SU-DHL-6 (cell line): ENCODE measurements at regions not wholly inside any gene's neighbourhood (a gene's known extent, or its start where the extent isn't known, plus 50 kb on each side); places are given as distances from the start of the nearest gene placed in this dataset.

Experiments used
- H2AFZ ChIP-seq: fragments of 200-600 bp; sonication (generic); 2 replicates; pipeline ENCODE4 v1.6.1; 2014; ENCODE audit warnings: low read depth, mild to moderate bottlenecking, moderate library complexity, mixed read lengths, antibody characterized with exemption, low read length; ENCODE audit not compliant: severe bottlenecking
- H3F3A ChIP-seq: fragments of 200-600 bp; shearing (Covaris generic); 2 replicates; pipeline ENCODE4 v1.6.0; 2016; ENCODE audit warnings: antibody characterized with exemption, mild to moderate bottlenecking; ENCODE audit not compliant: insufficient read depth
- H3K27ac ChIP-seq: fragments of 200-600 bp; sonication (generic); 2 replicates; pipeline ENCODE4 v1.5.1; 2016; ENCODE audit warnings: low read depth, mild to moderate bottlenecking, low read length, moderate library complexity, mixed read lengths
- H3K27me3 ChIP-seq: fragments of 200-600 bp; sonication (generic), shearing (Covaris generic); 2 replicates; pipeline ENCODE4 v1.6.0; 2014; ENCODE audit warnings: mild to moderate bottlenecking, low read length
- H3K36me3 ChIP-seq: fragments of 200-600 bp; sonication (generic); 2 replicates; pipeline ENCODE4 v1.6.1; 2014; ENCODE audit warnings: mild to moderate bottlenecking, low read length, mixed read lengths
- H3K4me2 ChIP-seq: fragments of 300-600, 200-600 bp; shearing (Covaris generic), sonication (generic); 2 replicates; pipeline ENCODE4 v1.6.0; 2014; ENCODE audit warnings: low read length, low read depth, mild to moderate bottlenecking; ENCODE audit not compliant: poor library complexity, severe bottlenecking
- H3K4me3 ChIP-seq: fragments of 200-600 bp; sonication (generic); 2 replicates; pipeline ENCODE4 v1.5.1; 2014; ENCODE audit warnings: antibody characterized with exemption, low read length, mild to moderate bottlenecking, mixed read lengths; ENCODE audit not compliant: insufficient read depth, poor library complexity, severe bottlenecking
- H3K79me2 ChIP-seq: fragments of 200-600 bp; sonication (generic); 2 replicates; pipeline ENCODE4 v1.6.1; 2014; ENCODE audit warnings: mild to moderate bottlenecking, low read length, moderate library complexity; ENCODE audit not compliant: insufficient read depth
- H3K9ac ChIP-seq: fragments of 200-600 bp; sonication (generic); 2 replicates; pipeline ENCODE4 v1.7.0; 2014; ENCODE audit warnings: mild to moderate bottlenecking, low read length
- H3K9me2 ChIP-seq: fragments of 200-600 bp; sonication (generic); replicated peaks from 2 replicates; pipeline ENCODE4 v1.6.1; 2014; ENCODE audit warnings: low read length; ENCODE audit not compliant: insufficient read depth
- H3K9me3 ChIP-seq: fragments of 200-600 bp; sonication (generic); 2 replicates; pipeline ENCODE4 v1.6.1; 2014; ENCODE audit warnings: low read length, mixed read lengths; ENCODE audit not compliant: insufficient read depth
- H4K20me1 ChIP-seq: fragments of 200-600 bp; sonication (generic); 2 replicates; pipeline ENCODE4 v1.6.1; 2014; ENCODE audit warnings: low read depth, mild to moderate bottlenecking, antibody characterized with exemption, low read length, moderate library complexity, mixed read lengths
- EZH2phosphoT487 ChIP-seq: fragments of 200-600 bp; sonication (generic), shearing (Covaris generic); conservative IDR thresholded peaks from 2 replicates; pipeline ENCODE4 v1.6.1; 2018; ENCODE audit warnings: mild to moderate bottlenecking, antibody characterized with exemption, low read length, moderate library complexity, mixed read lengths
- TF ChIP-seq, protein P1 (sequence below): fragments of 200-600 bp; sonication (generic); IDR thresholded peaks from one replicate; pipeline ENCODE4 v1.5.1; 2017; ENCODE audit warnings: antibody characterized with exemption, mild to moderate bottlenecking, low read length, moderate library complexity; ENCODE audit not compliant: insufficient read depth, poor library complexity, severe bottlenecking

DNA sequence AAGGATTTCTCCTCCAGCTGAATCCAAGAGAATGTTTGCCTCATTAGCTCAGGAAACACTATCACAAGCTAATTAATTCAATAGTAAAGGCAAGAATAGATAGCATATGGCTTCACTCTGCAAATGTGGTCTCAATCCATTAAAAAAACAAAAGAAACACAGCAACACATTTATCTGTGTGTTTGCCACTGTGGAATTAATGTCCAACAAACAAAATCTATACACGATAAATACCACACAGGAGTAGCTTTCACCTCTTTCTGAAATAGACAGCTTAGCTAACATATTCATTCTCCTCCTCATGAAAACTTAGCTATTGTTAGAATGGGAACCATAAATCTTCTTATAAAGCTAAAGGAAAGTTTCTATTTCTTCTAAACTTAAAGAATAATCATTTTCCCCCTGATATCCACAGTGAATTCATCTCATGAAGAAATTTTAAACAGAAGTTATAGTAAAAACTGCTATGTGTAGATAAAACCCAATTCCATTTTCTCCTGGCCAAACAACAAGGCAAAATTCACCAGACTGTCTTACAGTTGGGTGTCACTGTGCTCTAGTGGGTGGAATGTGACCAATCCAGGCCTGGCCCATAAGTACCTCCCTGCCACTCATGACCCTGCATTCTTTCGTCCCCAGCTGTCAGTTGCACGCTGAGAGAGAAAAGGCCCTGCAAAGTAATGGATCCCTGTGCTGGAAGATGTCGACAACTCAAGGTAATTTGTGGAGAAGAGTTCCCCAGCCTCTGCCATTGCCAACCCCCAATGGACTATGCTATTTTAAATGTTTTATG is 92.9 kb upstream of the NRSN1 start:
- Histone ChIP-seq H3K9me2 (no peaks in the 10 kb centered on the region), H3K9ac (no peak overlapping the region), H3K79me2 (no peaks in the 10 kb centered on the region)

DNA sequence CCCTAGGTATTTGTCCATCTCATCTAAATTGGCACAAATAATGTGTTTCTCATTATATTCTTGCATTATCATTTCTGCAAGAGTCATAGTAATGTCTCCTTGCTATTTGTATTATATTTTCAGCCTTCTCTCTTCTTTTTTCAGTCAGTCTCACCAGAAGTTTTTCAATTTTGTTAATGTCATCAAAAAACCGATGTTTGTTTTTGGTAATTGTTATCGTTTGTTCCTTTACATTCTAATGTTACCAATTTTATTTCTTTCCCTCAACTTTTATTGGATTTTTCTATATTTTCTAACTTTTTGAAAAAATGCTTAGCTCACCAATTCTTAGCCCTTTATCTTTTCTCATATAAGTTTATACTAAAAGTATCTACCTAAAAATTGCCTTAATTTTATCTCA is 82.2 kb upstream of the NRSN1 start:
- Histone ChIP-seq H3F3A (no peaks in the 10 kb centered on the region), H4K20me1 (no peaks in the 10 kb centered on the region), H3K4me3 (no peak overlapping the region), H3K27me3 (0 out of 2 replicates have a peak, but pooled peaks cover 2% of the 10 kb centered on the region), H3K36me3 (no peaks in the 10 kb centered on the region), H3K27ac (no peak overlapping the region), H3K4me2 (no peak overlapping the region), H2AFZ (no peak overlapping the region), H3K9me3 (no peaks in the 10 kb centered on the region), H3K9ac (no peak overlapping the region), H3K79me2 (no peaks in the 10 kb centered on the region), H3K9me2 (no peaks in the 10 kb centered on the region)
- TF ChIP-seq EZH2phosphoT487 = no peak
- TF ChIP-seq, protein P1, sequence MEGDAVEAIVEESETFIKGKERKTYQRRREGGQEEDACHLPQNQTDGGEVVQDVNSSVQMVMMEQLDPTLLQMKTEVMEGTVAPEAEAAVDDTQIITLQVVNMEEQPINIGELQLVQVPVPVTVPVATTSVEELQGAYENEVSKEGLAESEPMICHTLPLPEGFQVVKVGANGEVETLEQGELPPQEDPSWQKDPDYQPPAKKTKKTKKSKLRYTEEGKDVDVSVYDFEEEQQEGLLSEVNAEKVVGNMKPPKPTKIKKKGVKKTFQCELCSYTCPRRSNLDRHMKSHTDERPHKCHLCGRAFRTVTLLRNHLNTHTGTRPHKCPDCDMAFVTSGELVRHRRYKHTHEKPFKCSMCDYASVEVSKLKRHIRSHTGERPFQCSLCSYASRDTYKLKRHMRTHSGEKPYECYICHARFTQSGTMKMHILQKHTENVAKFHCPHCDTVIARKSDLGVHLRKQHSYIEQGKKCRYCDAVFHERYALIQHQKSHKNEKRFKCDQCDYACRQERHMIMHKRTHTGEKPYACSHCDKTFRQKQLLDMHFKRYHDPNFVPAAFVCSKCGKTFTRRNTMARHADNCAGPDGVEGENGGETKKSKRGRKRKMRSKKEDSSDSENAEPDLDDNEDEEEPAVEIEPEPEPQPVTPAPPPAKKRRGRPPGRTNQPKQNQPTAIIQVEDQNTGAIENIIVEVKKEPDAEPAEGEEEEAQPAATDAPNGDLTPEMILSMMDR = no peak

More for the DNA sequence above, 92.9 kb upstream of the NRSN1 start:
- TF ChIP-seq EZH2phosphoT487 = no peak
- TF ChIP-seq, protein P1 = no peak
- Histone ChIP-seq H3K4me3 (no peak overlapping the region), H3K27ac (no peak overlapping the region), H3K4me2 (no peak overlapping the region), H3K9me3 (peaks cover 3% of the 10 kb centered on the region; the same call in 1 of the 2 replicates), H2AFZ (no peak overlapping the region), H4K20me1 (no peaks in the 10 kb centered on the region), H3F3A (no peaks in the 10 kb centered on the region), H3K36me3 (no peaks in the 10 kb centered on the region), H3K27me3 (no peaks in the 10 kb centered on the region)

DNA sequence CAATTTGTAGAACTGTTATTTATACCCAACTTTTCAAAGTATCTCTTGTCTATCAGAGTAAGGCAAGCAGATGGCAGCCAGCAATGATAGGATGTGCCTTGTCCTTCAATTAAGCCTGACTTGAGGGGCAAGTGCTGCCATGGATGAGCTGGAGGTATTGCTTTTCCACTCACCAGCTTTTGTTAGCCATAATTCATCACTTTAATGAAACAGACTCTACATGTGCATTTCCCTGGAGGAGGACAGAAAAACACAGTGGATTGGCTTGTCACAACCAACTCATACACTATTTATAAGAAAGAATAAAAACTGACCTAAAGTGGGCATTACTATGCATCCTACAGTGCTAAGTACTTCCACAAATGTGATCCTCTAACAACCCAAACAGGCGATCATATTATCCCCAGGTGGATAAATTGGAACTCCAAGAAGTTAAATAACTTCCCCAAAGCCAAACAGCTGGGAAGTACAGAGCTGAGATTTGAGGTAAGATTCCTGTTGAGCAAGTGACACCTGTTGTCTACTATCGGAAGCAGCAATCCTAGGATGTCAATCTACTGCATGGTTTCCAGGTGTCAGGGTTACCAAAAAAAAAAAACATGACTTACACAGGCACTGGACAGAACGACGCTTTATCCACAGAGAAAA is 73.9 kb upstream of the NRSN1 start:
- no peak overlapping the region for H3K4me3 ChIP-seq

More for the DNA sequence above, 73.9 kb upstream of the NRSN1 start:
- TF ChIP-seq, protein P1 = no peak
- no peak for TF ChIP-seq EZH2phosphoT487
- Histone ChIP-seq H3K9me2 (no peaks in the 10 kb centered on the region), H3F3A (no peaks in the 10 kb centered on the region), H3K4me2 (no peak overlapping the region), H3K79me2 (no peaks in the 10 kb centered on the region), H2AFZ (no peak overlapping the region), H3K27me3 (0 out of 2 replicates have a peak, but pooled peaks cover 3% of the 10 kb centered on the region), H4K20me1 (no peaks in the 10 kb centered on the region), H3K9ac (no peak overlapping the region), H3K9me3 (no peaks in the 10 kb centered on the region), H3K36me3 (no peaks in the 10 kb centered on the region), H3K27ac (no peak overlapping the region)
